NCI-H187 treated with DMSO at 0.1 percent for 48 hours (cell line): ENCODE measurements at regions not wholly inside any gene's neighbourhood (a gene's known extent, or its start where the extent isn't known, plus 50 kb on each side); places are given as distances from the start of the nearest gene placed in this dataset.

ENCODE experiments used
- DNase-seq: peaks from one replicate; lab custom pipeline; 2025; lab: John Stamatoyannopoulos, UW

- DNase-seq = no peak
Measured at GRCh38 chr18:26794230-26795101, 71.0 kb downstream of the AQP4 start.

- no peak for DNase-seq
Measured at GRCh38 chr18:26792661-26793060, 72.8 kb downstream of the AQP4 start.

- no peak for DNase-seq
Measured at GRCh38 chr18:26791676-26792075, 73.8 kb downstream of the AQP4 start.

GRCh38 chr18:26784599-26784998 is 80.9 kb downstream of the AQP4 start:
- no peak for DNase-seq

GRCh38 chr18:26783170-26783569 is 82.3 kb downstream of the AQP4 start:
- no peak for DNase-seq

- DNase-seq = no peak
Measured at GRCh38 chr18:26780520-26781325, 84.8 kb downstream of the AQP4 start.

- DNase-seq = no peak
Measured at GRCh38 chr18:26778054-26778393, 87.5 kb downstream of the AQP4 start.

- DNase-seq = no peak
Measured at GRCh38 chr18:26777351-26778053, 88.0 kb downstream of the AQP4 start.

- DNase-seq = no peak
Measured at GRCh38 chr18:26772691-26773090, 92.8 kb downstream of the AQP4 start.

- DNase-seq = no peak
Measured at GRCh38 chr18:26771524-26771923, 94.0 kb downstream of the AQP4 start.

GRCh38 chr18:26768385-26768784 is 97.1 kb downstream of the AQP4 start:
- DNase-seq = no peak

- no peak for DNase-seq
Measured at GRCh38 chr18:26765498-26765897, 100.0 kb downstream of the AQP4 start.

GRCh38 chr18:26764586-26764985 is 100.9 kb downstream of the AQP4 start:
- DNase-seq = no peak

- no peak for DNase-seq
Measured at GRCh38 chr18:26764177-26764576, 101.3 kb downstream of the AQP4 start.

- DNase-seq = no peak
Measured at GRCh38 chr18:26763446-26764110, 101.9 kb downstream of the AQP4 start.

GRCh38 chr18:26757263-26758019 is 108.1 kb downstream of the AQP4 start:
- no peak for DNase-seq

- DNase-seq = no peak
Measured at GRCh38 chr18:26756556-26756955, 109.0 kb downstream of the AQP4 start.

- no peak for DNase-seq
Measured at GRCh38 chr18:26746826-26747475, 118.6 kb downstream of the AQP4 start.

- DNase-seq = no peak
Measured at GRCh38 chr18:26746398-26746797, 119.1 kb downstream of the AQP4 start.

GRCh38 chr18:26745288-26746181 is 120.0 kb downstream of the AQP4 start:
- no peak for DNase-seq
